ENCODE measurements at regions not wholly inside any gene's neighbourhood (a gene's known extent, or its start where the extent isn't known, plus 50 kb on each side); places are given as distances from the start of the nearest gene placed in this dataset.

DNA sequence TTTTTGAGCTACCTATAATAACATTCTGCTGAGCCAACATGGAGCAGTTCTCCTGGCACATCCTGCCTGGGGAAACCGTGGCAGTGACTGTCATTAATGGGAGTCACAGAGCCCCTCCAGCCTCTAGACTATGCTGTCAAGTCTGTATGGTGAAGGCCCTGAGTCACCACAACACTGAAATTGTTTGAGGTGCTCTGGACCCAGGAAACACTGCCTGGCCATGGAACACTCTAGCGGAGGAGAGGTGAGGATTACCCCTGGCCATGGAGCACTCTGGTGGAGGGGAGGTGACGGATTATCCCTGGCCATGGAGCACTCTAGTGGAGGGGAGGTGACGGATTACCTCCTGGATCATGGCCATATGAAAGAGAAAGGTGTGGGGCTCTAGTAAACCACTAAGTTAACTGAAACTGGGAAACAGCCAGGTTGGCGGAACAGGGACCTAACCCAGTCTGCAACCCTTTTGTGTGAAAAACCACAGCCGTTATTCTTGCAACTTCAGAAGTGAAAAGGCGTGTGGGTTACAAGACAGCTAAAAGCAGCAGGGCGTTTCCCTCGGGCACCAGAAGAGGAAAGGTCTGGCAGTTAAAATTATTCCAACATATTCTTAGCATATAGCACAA is 156.7 kb downstream of the KCNJ12 start:
- no peak for DNase-seq

DNA sequence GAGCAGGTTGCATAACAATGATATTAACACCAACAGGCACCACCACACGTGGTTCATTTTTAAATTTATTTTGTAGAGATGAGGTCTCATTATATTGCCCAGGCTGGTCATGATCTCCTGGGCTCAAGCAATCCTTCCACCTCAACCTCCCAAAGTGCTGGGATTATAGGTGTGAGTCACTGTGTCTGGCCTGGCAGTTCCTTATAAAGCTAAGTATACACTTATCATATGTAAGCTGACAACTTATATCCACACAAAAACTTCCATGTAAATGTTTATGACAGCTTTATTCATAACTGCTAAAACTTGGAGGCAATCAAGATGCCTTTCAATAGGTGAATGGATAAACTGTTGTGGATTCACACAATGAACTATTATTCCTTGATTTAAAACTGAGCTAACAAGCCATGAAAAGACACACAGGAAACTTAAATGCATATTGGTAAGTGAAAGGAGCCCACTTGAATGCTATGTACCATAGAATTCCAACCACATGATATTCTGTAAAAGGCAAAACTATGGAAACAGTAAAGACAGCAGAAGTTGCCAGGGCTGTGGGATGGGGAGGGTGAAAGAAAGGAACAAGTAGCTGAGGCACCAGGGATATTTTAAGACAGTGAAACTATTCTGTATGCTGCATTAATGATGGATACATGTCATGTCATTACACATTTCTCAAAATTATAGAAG is 156.5 kb upstream of the KCNJ18 start:
- intact Hi-C loops (cut with DNase I; ENCODE audit: low total_unique reads) = no loop called here
- Histone ChIP-seq H3K9me3 (peaks cover 0 to 7% of the 10 kb centered on the region in 2 donors), H3K27me3 (no peaks in the 10 kb centered on the region), H3K36me3 (no peaks in the 10 kb centered on the region), H3K27ac (no peak overlapping the region), H3K4me3 (no peak overlapping the region), H3K4me1 (no peaks in the 10 kb centered on the region)
- DNase-seq = no peak
- TF ChIP-seq POLR2A (IDR thresholded peaks at IDR 0.05) = no peak
- TF ChIP-seq, protein P1, sequence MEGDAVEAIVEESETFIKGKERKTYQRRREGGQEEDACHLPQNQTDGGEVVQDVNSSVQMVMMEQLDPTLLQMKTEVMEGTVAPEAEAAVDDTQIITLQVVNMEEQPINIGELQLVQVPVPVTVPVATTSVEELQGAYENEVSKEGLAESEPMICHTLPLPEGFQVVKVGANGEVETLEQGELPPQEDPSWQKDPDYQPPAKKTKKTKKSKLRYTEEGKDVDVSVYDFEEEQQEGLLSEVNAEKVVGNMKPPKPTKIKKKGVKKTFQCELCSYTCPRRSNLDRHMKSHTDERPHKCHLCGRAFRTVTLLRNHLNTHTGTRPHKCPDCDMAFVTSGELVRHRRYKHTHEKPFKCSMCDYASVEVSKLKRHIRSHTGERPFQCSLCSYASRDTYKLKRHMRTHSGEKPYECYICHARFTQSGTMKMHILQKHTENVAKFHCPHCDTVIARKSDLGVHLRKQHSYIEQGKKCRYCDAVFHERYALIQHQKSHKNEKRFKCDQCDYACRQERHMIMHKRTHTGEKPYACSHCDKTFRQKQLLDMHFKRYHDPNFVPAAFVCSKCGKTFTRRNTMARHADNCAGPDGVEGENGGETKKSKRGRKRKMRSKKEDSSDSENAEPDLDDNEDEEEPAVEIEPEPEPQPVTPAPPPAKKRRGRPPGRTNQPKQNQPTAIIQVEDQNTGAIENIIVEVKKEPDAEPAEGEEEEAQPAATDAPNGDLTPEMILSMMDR (IDR thresholded peaks at IDR 0.05) = no peak

More for the DNA sequence above, 156.7 kb downstream of the KCNJ12 start:
- H3K4me3 ChIP-seq = no peak overlapping the region
- peaks cover 0 to 7% of the 10 kb centered on the region in 2 donors for H3K9me3 ChIP-seq
- H3K36me3 ChIP-seq = no peaks in the 10 kb centered on the region
- intact Hi-C loops (cut with DNase I; ENCODE audit: low total_unique reads) = no loop called here
- no peak for TF ChIP-seq POLR2A (IDR thresholded peaks at IDR 0.05)
- TF ChIP-seq, protein P1 (IDR thresholded peaks at IDR 0.05) = no peak
- H3K27ac ChIP-seq = no peak overlapping the region
- no peaks in the 10 kb centered on the region for H3K27me3 ChIP-seq
- no peaks in the 10 kb centered on the region for H3K4me1 ChIP-seq

DNA sequence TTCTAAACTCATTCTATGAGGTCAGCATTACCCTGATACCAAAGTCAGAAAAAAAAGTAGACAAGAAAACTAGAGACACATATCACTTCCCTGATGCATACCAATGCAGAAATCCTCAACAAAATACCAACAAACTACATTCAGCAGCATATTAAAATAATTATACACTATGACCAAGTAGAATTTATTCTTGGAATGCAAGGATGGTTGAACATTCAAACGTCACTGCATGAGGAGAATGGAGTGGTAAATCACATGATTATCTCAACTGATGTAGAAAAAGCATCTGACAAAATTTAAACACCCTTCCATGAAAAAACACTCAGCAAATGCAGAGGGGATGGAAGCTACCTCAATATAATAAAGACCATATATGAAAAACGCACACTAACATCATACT is 155.0 kb upstream of the KCNJ18 start:
- H3K9me3 ChIP-seq = peaks cover 0 to 7% of the 10 kb centered on the region in 2 donors
- no peak overlapping the region for H3K27ac ChIP-seq
- intact Hi-C loops (cut with DNase I; ENCODE audit: low total_unique reads) = no loop called here
- DNase-seq = no peak
- TF ChIP-seq, protein P1 (IDR thresholded peaks at IDR 0.05) = no peak
- TF ChIP-seq POLR2A (IDR thresholded peaks at IDR 0.05) = no peak
- no peaks in the 10 kb centered on the region for H3K36me3 ChIP-seq
- H3K27me3 ChIP-seq = no peaks in the 10 kb centered on the region
- H3K4me1 ChIP-seq = no peaks in the 10 kb centered on the region
- no peak overlapping the region for H3K4me3 ChIP-seq

DNA sequence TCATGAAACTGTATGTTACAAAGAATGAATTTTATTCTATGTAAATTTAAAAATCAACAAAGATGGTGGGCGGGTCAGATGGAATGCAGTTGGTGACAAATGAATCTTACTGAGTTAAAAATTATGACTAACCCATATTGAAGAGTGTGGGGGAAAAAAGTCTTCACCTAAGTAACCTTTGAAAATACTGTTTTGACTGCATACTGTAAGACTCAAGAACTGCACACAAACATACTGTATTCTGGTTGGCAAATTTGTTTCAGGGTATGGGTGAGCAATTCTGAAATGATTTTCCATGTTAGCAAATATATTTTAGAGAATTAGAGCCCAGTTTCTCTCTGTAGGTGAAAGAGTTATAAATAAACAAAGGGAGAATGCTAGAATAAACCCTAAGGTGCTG is 153.7 kb upstream of the KCNJ18 start:
- TF ChIP-seq, protein P1 (IDR thresholded peaks at IDR 0.05) = no peak
- no peak for TF ChIP-seq POLR2A (IDR thresholded peaks at IDR 0.05)
- no peaks in the 10 kb centered on the region for H3K36me3 ChIP-seq
- no peaks in the 10 kb centered on the region for H3K4me1 ChIP-seq
- no peaks in the 10 kb centered on the region for H3K27me3 ChIP-seq
- H3K4me3 ChIP-seq = no peak overlapping the region
- intact Hi-C loops (cut with DNase I; ENCODE audit: low total_unique reads) = no loop called here
- H3K9me3 ChIP-seq = peaks cover 0 to 7% of the 10 kb centered on the region in 2 donors
- no peak for DNase-seq
- no peak overlapping the region for H3K27ac ChIP-seq

DNA sequence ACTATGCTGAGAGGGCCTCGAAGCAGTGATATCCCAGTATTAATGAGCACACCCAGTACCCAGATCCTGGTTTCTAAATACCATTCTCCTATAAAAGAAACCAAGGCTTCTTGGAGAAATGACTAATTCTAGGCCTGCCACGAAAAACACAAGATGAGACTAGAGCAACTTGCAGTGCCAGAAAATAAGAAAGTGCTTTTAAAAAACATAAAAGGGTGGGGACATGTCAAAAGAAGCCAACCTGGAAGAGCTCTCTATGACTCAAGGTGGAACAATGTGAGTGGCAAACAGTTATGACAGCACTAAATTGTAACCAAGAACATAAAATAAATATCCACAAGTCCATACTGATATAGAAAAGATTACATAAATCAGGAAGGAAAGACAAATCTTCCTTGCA is 153.2 kb upstream of the KCNJ18 start:
- intact Hi-C loops (cut with DNase I; ENCODE audit: low total_unique reads) = no loop called here
- no peaks in the 10 kb centered on the region for H3K4me1 ChIP-seq
- no peak overlapping the region for H3K27ac ChIP-seq
- H3K4me3 ChIP-seq = no peak overlapping the region
- no peaks in the 10 kb centered on the region for H3K27me3 ChIP-seq
- H3K9me3 ChIP-seq = peaks cover 0 to 7% of the 10 kb centered on the region in 2 donors
- TF ChIP-seq POLR2A (IDR thresholded peaks at IDR 0.05) = no peak
- TF ChIP-seq, protein P1 (IDR thresholded peaks at IDR 0.05) = no peak
- DNase-seq = no peak
- no peaks in the 10 kb centered on the region for H3K36me3 ChIP-seq

All from uterus (tissue), 3 donors.